SK-N-SH (cell line): ENCODE measurements at regions not wholly inside any gene's neighbourhood (a gene's known extent, or its start where the extent isn't known, plus 50 kb on each side); places are given as distances from the start of the nearest gene placed in this dataset.

Experiments
- CTCF ChIA-PET: fragments of 300-600, 350-600 bp; formaldehyde crosslinking; extraction: SDS; loops from one replicate; lab custom pipeline; 2021; lab: Yijun Ruan, JAX
- POLR2A ChIA-PET: fragments of 350-600 bp; sonication (Branson Sonifier 250); formaldehyde crosslinking; extraction: SDS; loops from one replicate; lab custom pipeline; 2020; ENCODE audit warnings: antibody characterized with exemption, inconsistent platforms; lab: Yijun Ruan, JAX
- DNase-seq: peaks from one replicate; pipeline ENCODE4 v3.0.0; 2012
- H2AFZ ChIP-seq: fragments of 200-600 bp; sonication (generic); 2 replicates; pipeline ENCODE4 v1.8.1; 2016; ENCODE audit warnings: antibody characterized with exemption, mild to moderate bottlenecking, low read depth
- H3F3A ChIP-seq: fragments of 200-600 bp; sonication (generic); replicated peaks from 2 replicates; pipeline ENCODE3; 2016; ENCODE audit warnings: antibody characterized with exemption, mild to moderate bottlenecking; ENCODE audit not compliant: insufficient read depth
- H3K27ac ChIP-seq, 2 experiments: fragments of 200-500 bp in 1 of 2; fragments of 200-600 bp in 1 of 2; sonication (Bioruptor generic) in 1 of 2; sonication (generic), shearing (Covaris generic) in 1 of 2; 2 replicates each; pipeline versions ENCODE4 v1.5.1 to v1.6.1; 2014 to 2016; ENCODE audit warnings: low read depth in 2 of 2, inconsistent platforms in 1 of 2, low read length in 1 of 2, mild to moderate bottlenecking in 1 of 2, mixed read lengths in 1 of 2
- H3K27me3 ChIP-seq: fragments of 200-600 bp; sonication (generic), shearing (Covaris generic); 2 replicates; pipeline ENCODE4 v1.6.1; 2016; ENCODE audit warnings: mixed run types; ENCODE audit not compliant: insufficient read depth
- H3K36me3 ChIP-seq, 2 experiments: fragments of 200-500 bp in 1 of 2; fragments of 200-600 bp in 1 of 2; sonication (Bioruptor generic) in 1 of 2; sonication (generic) in 1 of 2; replicated peaks in 1 of 2; 2 replicates each; pipeline versions ENCODE3 to v1.5.1; 2014 to 2016; ENCODE audit warnings: low read length in 1 of 2, mild to moderate bottlenecking in 1 of 2; ENCODE audit not compliant: insufficient read depth in 2 of 2, control insufficient read depth in 1 of 2
- H3K4me1 ChIP-seq, 2 experiments: fragments of 200-500 bp in 1 of 2; fragments of 200-600 bp in 1 of 2; sonication (Bioruptor generic) in 1 of 2; sonication (generic), shearing (Covaris generic) in 1 of 2; 2 replicates each; pipeline versions ENCODE4 v1.5.1 to v1.6.1; 2014 to 2016; ENCODE audit warnings: low read depth in 1 of 2, low read length in 1 of 2, mixed run types in 1 of 2; ENCODE audit not compliant: insufficient read depth in 2 of 2, control insufficient read depth in 1 of 2
- H3K4me2 ChIP-seq: fragments of 200-600 bp; sonication (generic), shearing (Covaris generic); 2 replicates; pipeline ENCODE4 v1.6.1; 2017; ENCODE audit warnings: mixed run types
- H3K4me3 ChIP-seq, 2 experiments: fragments of 200-500 bp in 1 of 2; fragments of 200-600 bp in 1 of 2; sonication (Bioruptor generic) in 1 of 2; sonication (generic), shearing (Covaris generic) in 1 of 2; 2 replicates each; pipeline versions ENCODE4 v1.5.1 to v1.8.1; 2014 to 2016; ENCODE audit warnings: low read depth in 2 of 2, inconsistent platforms in 1 of 2, low read length in 1 of 2, mild to moderate bottlenecking in 1 of 2, mixed read lengths in 1 of 2, moderate library complexity in 1 of 2
- H3K79me2 ChIP-seq: fragments of 200-600 bp; sonication (generic); 2 replicates; pipeline ENCODE4 v1.8.1; 2017; ENCODE audit warnings: mild to moderate bottlenecking; ENCODE audit not compliant: insufficient read depth
- H3K9ac ChIP-seq: fragments of 200-600 bp; sonication (generic); 2 replicates; pipeline ENCODE4 v1.6.1; 2017; ENCODE audit warnings: mixed run types
- H3K9me2 ChIP-seq: fragments of 200-600 bp; sonication (generic); 2 replicates; pipeline ENCODE4 v1.6.1; 2017; ENCODE audit warnings: mixed run types
- H3K9me3 ChIP-seq: fragments of 200-600 bp; sonication (generic); 2 replicates; pipeline ENCODE4 v1.6.1; 2017; ENCODE audit warnings: mixed run types, mild to moderate bottlenecking, moderate library complexity
- H4K20me1 ChIP-seq: fragments of 200-600 bp; sonication (generic); 2 replicates; pipeline ENCODE4 v1.6.1; 2017; ENCODE audit warnings: mild to moderate bottlenecking, mixed run types; ENCODE audit not compliant: insufficient read depth
- JUND ChIP-seq: IDR thresholded peaks from 2 replicates; pipeline ENCODE4 v1.4.0; 2012
- MAX ChIP-seq: IDR thresholded peaks from 2 replicates; pipeline ENCODE4 v1.4.0; 2012; ENCODE audit warnings: low read depth
- MXI1 ChIP-seq: IDR thresholded peaks from 2 replicates; pipeline ENCODE4 v1.6.1; 2012; ENCODE audit warnings: mild to moderate bottlenecking, low read depth, low read length, improper control_type of control experiment
- PBX3 ChIP-seq: IDR thresholded peaks from 2 replicates; pipeline ENCODE4; 2012
- RXRA ChIP-seq: IDR thresholded peaks from 2 replicates; pipeline ENCODE4 v1.4.0; 2012; ENCODE audit warnings: low read depth, mild to moderate bottlenecking, borderline replicate concordance
- USF2 ChIP-seq: fragments of 150-350 bp; IDR thresholded peaks from 2 replicates; pipeline ENCODE4 v1.6.1; 2017; ENCODE audit warnings: antibody characterized with exemption, low read length, low read depth, borderline replicate concordance
- ZBTB33 ChIP-seq: IDR thresholded peaks from 2 replicates; pipeline ENCODE4 v1.4.0; 2012; ENCODE audit warnings: low read depth, borderline replicate concordance
- WGBS: methylation state at CpG from one replicate; pipeline ENCODE4 v1.1.6; 2017; ENCODE audit warnings: low lambda C conversion rate; 5-methylcytosine and 5-hydroxymethylcytosine counted together

- H3K9me2 ChIP-seq, result no peaks in the 10 kb centered on the region
- TF ChIP-seq PBX3 (no peak), MXI1 (no peak), RXRA (no peak)
- TF ChIP-seq, all 33 proteins: peak for 0
- Histone ChIP-seq H4K20me1 (no peaks in the 10 kb centered on the region), H3K4me1 (no peaks in the 10 kb centered on the region), H2AFZ (no peak overlapping the region), H3K27ac (no peak overlapping the region), H3K36me3 (no peaks in the 10 kb centered on the region), H3K79me2 (no peaks in the 10 kb centered on the region), H3K9me3 (no peaks in the 10 kb centered on the region), H3F3A (no peaks in the 10 kb centered on the region), H3K4me2 (no peak overlapping the region), H3K4me3 (no peak overlapping the region), H3K27me3 (no peaks in the 10 kb centered on the region), H3K9ac (no peak overlapping the region)
- 1% methylated on average over 8 of the region's 8 CpGs for WGBS
- ChIA-PET CTCF (no interaction called here), POLR2A (no interaction called here)
- no peak for DNase-seq
These were observed 1046.9 kb downstream of the UQCRFS1 start for GRCh38 chr19:28166025-28166424.

- Histone ChIP-seq H3F3A (no peaks in the 10 kb centered on the region), H3K4me2 (no peak overlapping the region), H3K4me1 (no peaks in the 10 kb centered on the region), H3K27me3 (no peaks in the 10 kb centered on the region), H3K27ac (no peak overlapping the region), H3K36me3 (no peaks in the 10 kb centered on the region), H3K9me2 (no peaks in the 10 kb centered on the region), H4K20me1 (no peaks in the 10 kb centered on the region), H3K9me3 (no peaks in the 10 kb centered on the region), H3K79me2 (no peaks in the 10 kb centered on the region), H3K4me3 (no peak overlapping the region), H2AFZ (no peak overlapping the region), H3K9ac (no peak overlapping the region)
- no peak for DNase-seq
- ChIA-PET POLR2A (no interaction called here), CTCF (interaction anchor here (1.1 kb wide), 1 partner anchor 13 kb away, joined by 5 read pairs; no protein-coding TSS in a partner anchor)
- WGBS, result 2% methylated on average over 3 of the region's 3 CpGs
- TF ChIP-seq JUND (no peak), MXI1 (no peak), RXRA (no peak), MAX (no peak), ZBTB33 (no peak), USF2 (no peak)
These were observed 1048.7 kb downstream of the UQCRFS1 start for GRCh38 chr19:28164214-28164613.
